GM12878 (cell line): ENCODE measurements at regions not wholly inside any gene's neighbourhood (a gene's known extent, or its start where the extent isn't known, plus 50 kb on each side); places are given as distances from the start of the nearest gene placed in this dataset.

ENCODE experiments used
- CTCF ChIP-seq, 3 experiments: IDR thresholded peaks in 2 of 3; conservative IDR thresholded peaks in 1 of 3; 2 replicates each; pipeline ENCODE4 v1.5.1; 2011; ENCODE audit warnings: low read depth in 3 of 3, low read length in 3 of 3, mild to moderate bottlenecking in 3 of 3, control low read depth in 2 of 3, moderate library complexity in 2 of 3, inconsistent platforms in 1 of 3, mixed read lengths in 1 of 3; ENCODE audit not compliant: control insufficient read depth in 2 of 3, insufficient read depth in 1 of 3; ENCODE audit errors: extremely low read depth in 1 of 3
- NFYB ChIP-seq: IDR thresholded peaks from 2 replicates; pipeline ENCODE4 v1.6.1; 2011; ENCODE audit warnings: low read depth, mild to moderate bottlenecking, low read length, improper control_type of control experiment, moderate library complexity; ENCODE audit not compliant: insufficient read depth
- TBL1XR1 ChIP-seq: IDR thresholded peaks from 2 replicates; pipeline ENCODE4 v1.6.1; 2012; ENCODE audit warnings: low read depth, low read length, improper control_type of control experiment
- USF2 ChIP-seq: IDR thresholded peaks from 2 replicates; pipeline ENCODE4 v1.6.1; 2011; ENCODE audit warnings: low read depth, low read length, improper control_type of control experiment, borderline replicate concordance
- ZNF274 ChIP-seq: IDR thresholded peaks from one replicate; pipeline ENCODE4 v1.8.0; 2011; ENCODE audit not compliant: insufficient read length, insufficient read depth

- TF ChIP-seq CTCF (IDR thresholded peaks at IDR 0.05 in 2 of 3, conservative IDR thresholded peaks at IDR 0.05 in 1 of 3; ENCODE audit: control insufficient read depth in 2 of 3, extremely low read depth in 1 of 3, insufficient read depth in 1 of 3, low read depth in 3 of 3, low read length in 3 of 3) = no peak
- no peak for TF ChIP-seq NFYB
- no peak for TF ChIP-seq ZNF274
- TF ChIP-seq USF2 = no peak
- TF ChIP-seq TBL1XR1 = no peak
Observed at GRCh38 chr10:47136866-47137265, 163.1 kb upstream of the GDF10 start.
